ENCODE measurements at regions not wholly inside any gene's neighbourhood (a gene's known extent, or its start where the extent isn't known, plus 50 kb on each side); places are given as distances from the start of the nearest gene placed in this dataset.
A peak's percentile ranks its signal among the peaks of the same experiment; 100 is the strongest.

- no peak for TF ChIP-seq CTCF (IDR thresholded peaks at IDR 0.05; ENCODE audit: control extremely low read depth in 1 of 3, insufficient read depth in 1 of 3, low read depth in 1 of 3, low read length in 3 of 3)
- TF ChIP-seq POLR2AphosphoS5 (IDR thresholded peaks at IDR 0.05; ENCODE audit: low read depth, low read length) = peak; percentile 83
- TF ChIP-seq KDM1A (IDR thresholded peaks at IDR 0.05; ENCODE audit: borderline replicate concordance, low read length) = peak; percentile 86
- no peak for TF ChIP-seq EP300 (IDR thresholded peaks at IDR 0.05; ENCODE audit: borderline replicate concordance in 1 of 2, low read depth in 2 of 2, low read length in 2 of 2)
- no peak for TF ChIP-seq NRF1 (IDR thresholded peaks at IDR 0.05; ENCODE audit: low read depth, low read length)
- no peak for TF ChIP-seq EZH2 (IDR thresholded peaks at IDR 0.05; ENCODE audit: low read depth, low read length, severe bottlenecking)
- TF ChIP-seq SIRT6 (IDR thresholded peaks at IDR 0.05; ENCODE audit: low read length) = no peak
- no peak for TF ChIP-seq YY1 (IDR thresholded peaks at IDR 0.05; ENCODE audit: low read depth, low read length)
- TF ChIP-seq ATF3 (IDR thresholded peaks at IDR 0.05; ENCODE audit: insufficient read depth, low read depth, low read length) = no peak
- no peak for TF ChIP-seq RBBP5 (IDR thresholded peaks at IDR 0.05; ENCODE audit: borderline replicate concordance, low read depth, low read length)
- TF ChIP-seq TEAD4 (IDR thresholded peaks at IDR 0.05; ENCODE audit: low read depth, low read length) = no peak
- TF ChIP-seq EGR1 (IDR thresholded peaks at IDR 0.05; ENCODE audit: borderline replicate concordance, low read depth, low read length) = no peak
- TF ChIP-seq MAX (IDR thresholded peaks at IDR 0.05) = no peak
- no peak for TF ChIP-seq CBX8 (IDR thresholded peaks at IDR 0.05; ENCODE audit: borderline replicate concordance, low read depth, low read length)
- peak in 1 of 2 experiments; percentile 70; a peak in 1 of 4 replicates for TF ChIP-seq HDAC2 (IDR thresholded peaks at IDR 0.05; ENCODE audit: borderline replicate concordance in 1 of 2, low read depth in 2 of 2, low read length in 2 of 2)
- TF ChIP-seq KDM5A (IDR thresholded peaks at IDR 0.05; ENCODE audit: low read length) = no peak
- TF ChIP-seq SIN3A (conservative IDR thresholded peaks at IDR 0.05 in 1 of 2, IDR thresholded peaks at IDR 0.05 in 1 of 2; ENCODE audit: low read depth in 1 of 2, low read length in 2 of 2) = no peak
- no peak for TF ChIP-seq TCF12 (IDR thresholded peaks at IDR 0.05; ENCODE audit: low read depth, low read length)
- peak in 1 of 2 experiments; percentile 67; a peak in 2 of 3 replicates for TF ChIP-seq POLR2A (IDR thresholded peaks at IDR 0.05; ENCODE audit: control extremely low read depth in 1 of 2, low read depth in 2 of 2, low read length in 2 of 2)
- TF ChIP-seq SP1 (IDR thresholded peaks at IDR 0.05; ENCODE audit: low read depth, low read length) = no peak
- TF ChIP-seq CREB1 (IDR thresholded peaks at IDR 0.05) = no peak
- TF ChIP-seq SRF (IDR thresholded peaks at IDR 0.05; ENCODE audit: low read depth, low read length) = no peak
Observed at GRCh38 chr1:232140419-232141166, 489.3 kb downstream of the SIPA1L2 start (continued).

Measured in H1 (cell line).